ENCODE measurements at regions not wholly inside any gene's neighbourhood (a gene's known extent, or its start where the extent isn't known, plus 50 kb on each side); places are given as distances from the start of the nearest gene placed in this dataset.

- no peak for DNase-seq (ENCODE audit: extremely low read depth, low read depth)
- no peak for TF ChIP-seq CTCF (IDR thresholded peaks at IDR 0.05; ENCODE audit: low read depth, low read length)
These were observed 108.8 kb downstream of the B3GNT2 start for GRCh38 chr2:62304429-62305417.

GRCh38 chr2:62303788-62304187, 107.9 kb downstream of the B3GNT2 start:
- no peak for TF ChIP-seq CTCF (IDR thresholded peaks at IDR 0.05; ENCODE audit: low read depth, low read length)
- DNase-seq (ENCODE audit: extremely low read depth, low read depth): no peak

GRCh38 chr2:62302631-62303435, 106.9 kb downstream of the B3GNT2 start:
- TF ChIP-seq CTCF (IDR thresholded peaks at IDR 0.05; ENCODE audit: low read depth, low read length): no peak
- no peak for DNase-seq (ENCODE audit: extremely low read depth, low read depth)

GRCh38 chr2:62300925-62301324, 105.0 kb downstream of the B3GNT2 start:
- no peak for TF ChIP-seq CTCF (IDR thresholded peaks at IDR 0.05; ENCODE audit: low read depth, low read length)

GRCh38 chr2:62297624-62298010, 101.7 kb downstream of the B3GNT2 start:
- DNase-seq (ENCODE audit: extremely low read depth, low read depth): no peak
- peak; percentile 16 for TF ChIP-seq CTCF (IDR thresholded peaks at IDR 0.05; ENCODE audit: low read depth, low read length)

More at GRCh38 chr2:62300925-62301324, 105.0 kb downstream of the B3GNT2 start:
- DNase-seq (ENCODE audit: extremely low read depth, low read depth): no peak

GRCh38 chr2:62296832-62297623, 101.1 kb downstream of the B3GNT2 start:
- no peak for TF ChIP-seq CTCF (IDR thresholded peaks at IDR 0.05; ENCODE audit: low read depth, low read length)
- DNase-seq (ENCODE audit: extremely low read depth, low read depth): no peak
